PC-9 (cell line): ENCODE measurements at regions not wholly inside any gene's neighbourhood (a gene's known extent, or its start where the extent isn't known, plus 50 kb on each side); places are given as distances from the start of the nearest gene placed in this dataset.

Experiments used
- BruUV-seq: library from RNA; stranded (reverse); fragments of 400-500 nt; replicated peaks from 2 replicates; lab custom pipeline; 2021; lab: Mats Ljungman, UMichigan
- CTCF ChIA-PET: fragments of 300-600 bp; sonication (Branson Sonifier 250); formaldehyde crosslinking; loops from one replicate; lab custom pipeline; 2022; ENCODE audit warnings: antibody characterized with exemption; lab: Charles Lee
- POLR2A ChIA-PET: fragments of 300-600 bp; sonication (Branson Sonifier 250); formaldehyde crosslinking; loops from one replicate; lab custom pipeline; 2022; ENCODE audit warnings: antibody characterized with exemption; ENCODE audit not compliant: unreplicated experiment; lab: Charles Lee
- DNase-seq, 2 experiments: peaks; one replicate each; pipeline versions ENCODE4 v3.0.0 to v3.0.0-alpha.2; 2015 to 2022; ENCODE audit warnings: mixed read lengths in 1 of 2
- H2AFZ ChIP-seq: fragments of 200-600 bp; sonication (generic); 2 replicates; pipeline ENCODE4 v1.8.1; 2017; ENCODE audit warnings: antibody characterized with exemption
- H3F3A ChIP-seq: fragments of 200-600 bp; sonication (generic); 2 replicates; pipeline ENCODE4 v1.8.1; 2017; ENCODE audit warnings: antibody characterized with exemption, mild to moderate bottlenecking, low read depth; ENCODE audit not compliant: insufficient read depth
- H3K27ac ChIP-seq: fragments of 200-600 bp; sonication (generic); 2 replicates; pipeline ENCODE4 v1.6.1; 2016; ENCODE audit warnings: mixed run types
- H3K27me3 ChIP-seq: fragments of 200-600 bp; sonication (generic); 2 replicates; pipeline ENCODE4 v1.6.1; 2016; ENCODE audit warnings: low read depth, mixed run types; ENCODE audit not compliant: insufficient read depth
- H3K36me3 ChIP-seq: fragments of 200-600 bp; sonication (generic); 2 replicates; pipeline ENCODE4 v1.6.1; 2016; ENCODE audit warnings: low read depth, mixed run types
- H3K4me1 ChIP-seq: fragments of 200-600 bp; sonication (generic); replicated peaks from 2 replicates; pipeline ENCODE4 v1.6.1; 2016; ENCODE audit warnings: mixed run types; ENCODE audit not compliant: insufficient read depth
- H3K4me2 ChIP-seq: fragments of 200-600 bp; sonication (generic); 2 replicates; pipeline ENCODE4 v1.6.1; 2017; ENCODE audit warnings: mixed run types
- H3K4me3 ChIP-seq: fragments of 200-600 bp; sonication (generic); 2 replicates; pipeline ENCODE4 v1.6.1; 2016; ENCODE audit warnings: mixed run types
- H3K79me2 ChIP-seq: fragments of 200-600 bp; sonication (generic); 2 replicates; pipeline ENCODE4 v1.6.1; 2017; ENCODE audit warnings: low read depth, mixed run types
- H3K9me2 ChIP-seq: fragments of 200-600 bp; sonication (generic); 2 replicates; pipeline ENCODE4 v1.8.1; 2017; ENCODE audit warnings: mild to moderate bottlenecking; ENCODE audit not compliant: insufficient read depth
- H3K9me3 ChIP-seq: fragments of 200-600 bp; sonication (generic); 2 replicates; pipeline ENCODE4 v1.8.1; 2016; ENCODE audit warnings: low read depth; ENCODE audit not compliant: insufficient read depth
- H4K20me1 ChIP-seq: fragments of 200-600 bp; sonication (generic); 2 replicates; pipeline ENCODE4 v1.8.1; 2017; ENCODE audit not compliant: insufficient read depth
- CTCF ChIP-seq: fragments of 200-600 bp; sonication (generic); conservative IDR thresholded peaks from 2 replicates; pipeline ENCODE4 v1.6.1; 2017; ENCODE audit warnings: mixed run types, antibody characterized with exemption, mild to moderate bottlenecking, moderate library complexity
- EZH2 ChIP-seq: fragments of 200-600 bp; sonication (generic); IDR thresholded peaks from 2 replicates; pipeline ENCODE4 v1.8.0; 2017; ENCODE audit warnings: antibody characterized with exemption, low read depth
- intact Hi-C: fragments of 100-400 bp; cut with micrococcal nuclease; formaldehyde crosslinking; loops from one replicate; pipeline ENCODE4 v1.10.0; 2022; ENCODE audit not compliant: unreplicated experiment

GRCh38 chr1:82843876-82844275 lies 1043.1 kb downstream of the ADGRL2 start:
- no peak overlapping the region for H2AFZ ChIP-seq
- no peaks in the 10 kb centered on the region for H3K27me3 ChIP-seq
- no peak overlapping the region for H3K4me3 ChIP-seq
- H3K9me2 ChIP-seq: no peaks in the 10 kb centered on the region
- intact Hi-C loops: no loop called here
- no peak overlapping the region for H3K27ac ChIP-seq
- no peaks in the 10 kb centered on the region for H3F3A ChIP-seq
- H4K20me1 ChIP-seq: no peaks in the 10 kb centered on the region
- H3K4me2 ChIP-seq: no peak overlapping the region
- no peaks in the 10 kb centered on the region for H3K4me1 ChIP-seq
- CTCF ChIA-PET: no interaction called here
- POLR2A ChIA-PET: no interaction called here
- no peaks in the 10 kb centered on the region for H3K79me2 ChIP-seq
- DNase-seq: no peak
- no peaks in the 10 kb centered on the region for H3K9me3 ChIP-seq
- no TSS peak for BruUV-seq
- no peaks in the 10 kb centered on the region for H3K36me3 ChIP-seq
- TF ChIP-seq CTCF (no peak), EZH2 (no peak)

GRCh38 chr1:82840192-82840591 lies 1039.5 kb downstream of the ADGRL2 start:
- Histone ChIP-seq H3K79me2 (no peaks in the 10 kb centered on the region), H3F3A (no peaks in the 10 kb centered on the region), H3K27ac (no peak overlapping the region), H4K20me1 (no peaks in the 10 kb centered on the region), H3K9me3 (peaks cover 4% of the 10 kb centered on the region; the same call in 1 of the 2 replicates), H3K4me3 (no peak overlapping the region), H3K9me2 (no peaks in the 10 kb centered on the region), H3K27me3 (no peaks in the 10 kb centered on the region), H2AFZ (no peak overlapping the region), H3K36me3 (no peaks in the 10 kb centered on the region), H3K4me2 (no peak overlapping the region), H3K4me1 (no peaks in the 10 kb centered on the region; the same call in 1 of the 2 replicates)
- TF ChIP-seq CTCF: no peak
- intact Hi-C loops: no loop called here
- ChIA-PET POLR2A (no interaction called here), CTCF (no interaction called here)
- no peak for DNase-seq
- no TSS peak for BruUV-seq

DNA sequence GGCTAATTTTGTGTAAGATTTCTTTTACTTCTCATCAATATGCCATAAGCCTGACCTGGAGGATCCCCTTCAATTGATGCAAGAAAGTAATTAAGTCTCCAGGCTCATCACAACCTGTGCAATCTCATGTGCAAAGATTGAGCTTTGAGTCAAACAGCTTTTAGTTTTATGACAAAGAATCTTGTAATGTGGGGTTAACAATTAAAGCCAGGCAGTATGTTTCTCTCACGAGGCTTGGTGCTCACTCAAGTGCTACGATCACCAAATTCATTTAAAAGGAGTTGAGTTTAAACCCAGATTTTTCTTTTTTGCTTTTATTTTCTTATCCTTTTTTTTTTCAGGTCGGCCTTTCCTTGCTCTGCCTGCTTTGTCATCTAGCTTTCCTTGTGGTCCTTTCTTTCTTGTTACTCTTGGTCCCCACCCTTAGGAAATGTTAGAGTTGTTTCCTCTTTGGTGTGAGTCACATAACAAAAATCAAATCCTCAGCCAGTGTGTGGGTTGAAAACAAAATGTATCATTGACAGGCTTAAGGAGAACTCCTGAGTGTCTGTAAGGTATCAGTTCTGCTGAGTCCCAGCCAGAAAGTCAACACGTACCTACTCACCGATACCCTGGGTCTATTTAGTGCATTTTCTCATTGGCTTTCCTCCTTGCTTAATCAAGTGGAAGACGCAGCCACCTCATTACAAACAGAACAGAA lies 1037.2 kb downstream of the ADGRL2 start:
- TF ChIP-seq CTCF (no peak), EZH2 (no peak)
- ChIA-PET POLR2A (no interaction called here), CTCF (no interaction called here)
- Histone ChIP-seq H3K79me2 (no peaks in the 10 kb centered on the region), H2AFZ (no peak overlapping the region), H3K9me2 (no peaks in the 10 kb centered on the region), H3F3A (no peaks in the 10 kb centered on the region), H3K9me3 (peaks cover 4% of the 10 kb centered on the region; the same call in 1 of the 2 replicates), H3K4me1 (no peaks in the 10 kb centered on the region; the same call in 1 of the 2 replicates), H3K4me2 (no peak overlapping the region), H3K27ac (no peak overlapping the region), H3K36me3 (no peaks in the 10 kb centered on the region), H4K20me1 (no peaks in the 10 kb centered on the region), H3K4me3 (no peak overlapping the region), H3K27me3 (no peaks in the 10 kb centered on the region)
- intact Hi-C loops: no loop called here
- no peak for DNase-seq
- BruUV-seq: no TSS peak
